ENCODE measurements at regions not wholly inside any gene's neighbourhood (a gene's known extent, or its start where the extent isn't known, plus 50 kb on each side); places are given as distances from the start of the nearest gene placed in this dataset.

- CTCF ChIA-PET = no interaction called here
- no peak for TF ChIP-seq CTCF (IDR thresholded peaks at IDR 0.05; ENCODE audit: control extremely low read depth, extremely low read depth, low read depth, missing control alignments)
- POLR2A ChIA-PET = no interaction called here
- no peak for DNase-seq (ENCODE audit: extremely low spot score)
Measured at GRCh38 chr10:14447094-14447839, 116.5 kb upstream of the FRMD4A start.

- no peak for TF ChIP-seq CTCF (IDR thresholded peaks at IDR 0.05; ENCODE audit: control extremely low read depth, extremely low read depth, low read depth, missing control alignments)
Measured at GRCh38 chr10:14439451-14440259, 108.9 kb upstream of the FRMD4A start.

GRCh38 chr10:14438576-14438975 lies 107.9 kb upstream of the FRMD4A start:
- TF ChIP-seq CTCF (IDR thresholded peaks at IDR 0.05; ENCODE audit: control extremely low read depth, extremely low read depth, low read depth, missing control alignments) = no peak
- DNase-seq (ENCODE audit: extremely low spot score) = no peak
- POLR2A ChIA-PET = interaction anchor here (0.6 kb wide), 1 partner anchor 10 kb away, joined by 9 read pairs; no protein-coding TSS in a partner anchor
- CTCF ChIA-PET = no interaction called here

More at GRCh38 chr10:14439451-14440259, 108.9 kb upstream of the FRMD4A start:
- ChIA-PET POLR2A (no interaction called here), CTCF (no interaction called here)
- DNase-seq (ENCODE audit: extremely low spot score) = no peak

- CTCF ChIA-PET = no interaction called here
Measured at GRCh38 chr10:14438057-14438456, 107.3 kb upstream of the FRMD4A start.

GRCh38 chr10:14435976-14436632 lies 105.4 kb upstream of the FRMD4A start:
- CTCF ChIA-PET = interaction anchor here (0.8 to 1.3 kb wide), 2 partner anchors 8 to 14 kb away, joined by 3 to 4 read pairs; no protein-coding TSS in a partner anchor
- POLR2A ChIA-PET = no interaction called here
- no peak for TF ChIP-seq CTCF (IDR thresholded peaks at IDR 0.05; ENCODE audit: control extremely low read depth, extremely low read depth, low read depth, missing control alignments)
- no peak for DNase-seq (ENCODE audit: extremely low spot score)

More at GRCh38 chr10:14438057-14438456, 107.3 kb upstream of the FRMD4A start:
- POLR2A ChIA-PET = interaction anchor here (0.6 kb wide), 1 partner anchor 10 kb away, joined by 9 read pairs; no protein-coding TSS in a partner anchor
- no peak for TF ChIP-seq CTCF (IDR thresholded peaks at IDR 0.05; ENCODE audit: control extremely low read depth, extremely low read depth, low read depth, missing control alignments)
- DNase-seq (ENCODE audit: extremely low spot score) = no peak

- POLR2A ChIA-PET = no interaction called here
- CTCF ChIA-PET = no interaction called here
- DNase-seq (ENCODE audit: extremely low spot score) = no peak
- no peak for TF ChIP-seq CTCF (IDR thresholded peaks at IDR 0.05; ENCODE audit: control extremely low read depth, extremely low read depth, low read depth, missing control alignments)
Measured at GRCh38 chr10:14433147-14433546, 102.4 kb upstream of the FRMD4A start.

Data from GM10248 (cell line).